Renal cortical epithelial cell (primary cell): ENCODE measurements at regions not wholly inside any gene's neighbourhood (a gene's known extent, or its start where the extent isn't known, plus 50 kb on each side); places are given as distances from the start of the nearest gene placed in this dataset.

Source experiments
- DNase-seq: peaks from one replicate; pipeline ENCODE4 v3.0.0-alpha.2; 2011; ENCODE audit warnings: low read depth

- no peak for DNase-seq
These were observed 298.0 kb downstream of the OLFM3 start for GRCh38 chr1:101698681-101699080.

GRCh38 chr1:101704895-101705294, 291.8 kb downstream of the OLFM3 start:
- DNase-seq: no peak

GRCh38 chr1:101706366-101706765, 290.4 kb downstream of the OLFM3 start:
- no peak for DNase-seq

DNA sequence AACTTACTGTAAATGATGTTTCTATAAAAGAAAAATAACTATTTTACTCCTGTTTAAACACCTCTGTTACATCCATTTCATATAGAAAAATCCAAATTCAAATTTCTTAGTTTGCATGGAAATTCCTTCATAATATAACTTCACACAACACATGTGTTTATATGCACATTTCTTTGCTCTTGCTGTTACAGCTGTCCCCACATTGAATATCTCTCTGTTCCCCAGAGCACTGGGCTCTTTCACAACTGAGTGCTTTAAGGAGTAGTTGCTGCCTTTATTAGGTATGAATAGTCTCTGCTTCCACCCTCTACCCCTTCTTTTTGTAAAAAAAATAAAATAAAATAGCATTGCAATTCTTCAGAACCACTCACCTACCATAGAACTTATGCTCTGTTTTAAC, 287.0 kb downstream of the OLFM3 start:
- DNase-seq: no peak

DNA sequence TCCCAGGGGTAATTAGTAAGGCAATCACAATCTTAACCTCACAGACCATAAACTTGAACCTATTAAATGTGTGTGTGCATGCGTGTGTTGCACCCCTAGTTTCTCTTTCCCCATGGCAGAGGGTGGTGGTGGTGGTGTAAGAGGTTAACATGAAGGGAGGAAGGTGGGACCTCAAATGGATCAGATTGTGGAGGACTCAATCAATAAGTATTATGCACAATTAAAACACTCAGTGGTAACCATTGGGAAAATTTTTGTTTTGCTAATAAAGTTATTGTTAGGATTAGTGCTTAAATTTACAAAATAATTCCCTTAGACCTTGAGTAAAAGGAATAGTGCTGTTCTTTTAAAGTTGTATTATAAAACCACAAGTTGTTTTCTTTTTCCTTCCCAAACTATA, 283.0 kb downstream of the OLFM3 start:
- DNase-seq: no peak

GRCh38 chr1:101723415-101723814, 273.3 kb downstream of the OLFM3 start:
- no peak for DNase-seq

DNA sequence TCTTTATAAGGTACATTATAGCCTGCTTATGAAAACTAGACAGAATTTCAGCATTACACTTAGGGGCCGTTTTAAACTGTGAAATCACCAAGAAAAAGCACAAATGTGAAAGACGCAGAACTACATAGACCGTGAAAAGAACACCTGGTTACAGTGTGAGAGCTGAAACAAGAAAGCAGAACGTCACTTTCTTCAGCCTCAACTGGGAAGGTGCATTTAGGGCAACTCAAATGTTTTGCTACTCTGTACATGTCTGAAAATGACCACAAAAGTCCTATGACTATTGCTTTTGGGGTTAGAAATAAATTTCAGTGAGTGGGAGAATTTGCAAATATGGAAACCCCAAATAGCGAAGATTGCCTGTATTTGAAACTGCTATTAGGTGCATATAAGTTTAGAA, 268.7 kb downstream of the OLFM3 start:
- DNase-seq: no peak

DNA sequence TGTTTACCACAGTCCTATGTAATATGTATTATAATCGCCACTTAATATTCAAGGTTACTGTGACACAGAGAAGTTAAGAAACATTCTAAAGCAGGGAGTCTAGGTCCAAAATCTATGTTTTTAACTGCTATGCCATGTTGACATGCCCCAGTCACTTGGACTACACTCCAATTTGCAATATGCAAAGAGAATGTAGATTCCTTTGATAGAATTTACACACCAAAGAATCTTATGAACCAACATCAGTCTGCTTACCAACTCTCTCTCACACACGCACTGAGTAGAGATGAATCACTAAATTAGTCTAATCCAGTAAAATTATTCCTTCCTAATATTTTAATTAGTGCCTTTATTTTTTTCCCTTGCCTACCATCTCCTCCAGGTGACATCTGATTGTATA, 266.2 kb downstream of the OLFM3 start:
- no peak for DNase-seq

DNA sequence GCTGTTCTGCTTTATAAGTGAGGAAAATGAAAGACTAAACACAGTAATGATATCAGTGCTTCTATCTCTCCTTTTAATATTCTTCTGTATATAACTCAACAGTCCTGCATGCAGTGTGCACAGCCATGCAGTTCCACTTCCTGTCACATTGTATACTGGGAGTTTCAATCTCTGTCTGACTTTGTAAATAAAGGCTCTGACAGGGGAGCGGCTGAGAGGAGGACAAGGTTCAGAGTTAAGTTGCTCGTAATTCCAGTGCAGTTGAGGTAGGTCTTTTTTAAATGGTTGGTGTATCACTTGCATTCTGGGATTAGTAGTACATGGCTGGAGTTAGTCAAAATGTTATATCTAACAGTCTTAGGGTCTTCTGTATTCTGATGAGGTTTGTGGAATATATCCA, 264.5 kb downstream of the OLFM3 start:
- DNase-seq: no peak

GRCh38 chr1:101733340-101733739, 263.4 kb downstream of the OLFM3 start:
- peak; percentile 5 for DNase-seq

GRCh38 chr1:101738475-101738874, 258.3 kb downstream of the OLFM3 start:
- DNase-seq: no peak

- no peak for DNase-seq
These were observed 257.6 kb downstream of the OLFM3 start for GRCh38 chr1:101739146-101739545.

- DNase-seq: no peak
These were observed 256.8 kb downstream of the OLFM3 start for GRCh38 chr1:101739826-101740330.

- DNase-seq: no peak
These were observed 254.8 kb downstream of the OLFM3 start for GRCh38 chr1:101741910-101742309.

- no peak for DNase-seq
These were observed 254.2 kb downstream of the OLFM3 start for GRCh38 chr1:101742509-101742908.

- no peak for DNase-seq
These were observed 251.0 kb downstream of the OLFM3 start for GRCh38 chr1:101745551-101746270.

DNA sequence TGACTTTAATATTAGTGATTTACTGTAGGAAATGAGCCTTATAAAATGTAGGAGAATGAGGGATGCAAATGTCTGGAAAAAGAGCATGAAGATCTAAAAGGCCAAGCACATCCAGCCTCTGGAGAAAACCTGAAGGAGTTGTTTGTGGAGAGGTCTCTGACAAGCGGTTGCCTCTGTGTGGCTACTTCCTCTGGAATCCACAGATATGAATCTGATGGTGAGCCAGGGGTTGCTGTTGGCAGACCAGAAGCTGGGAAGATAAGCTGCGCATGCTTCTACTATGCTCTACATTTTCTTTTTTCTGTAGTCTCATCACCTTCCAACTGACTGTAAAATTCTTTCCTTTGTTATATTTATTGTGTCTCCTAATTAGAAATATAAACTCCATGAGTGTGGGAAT, 248.6 kb downstream of the OLFM3 start:
- no peak for DNase-seq
